Epithelial cell of proximal tubule (primary cell): ENCODE measurements at regions not wholly inside any gene's neighbourhood (a gene's known extent, or its start where the extent isn't known, plus 50 kb on each side); places are given as distances from the start of the nearest gene placed in this dataset.

Experiments used
- DNase-seq: peaks from one replicate; pipeline ENCODE4 v3.0.0-alpha.2; 2011; ENCODE audit warnings: low read depth
- H3K4me3 ChIP-seq: 2 replicates; pipeline ENCODE4 v1.5.1; 2011; ENCODE audit warnings: low read depth, mild to moderate bottlenecking, low read length
- CTCF ChIP-seq: conservative IDR thresholded peaks from 2 replicates; pipeline ENCODE4 v1.5.1; 2012; ENCODE audit warnings: low read depth, mild to moderate bottlenecking, low read length

GRCh38 chr18:38301621-38302020, 736.0 kb upstream of the CELF4 start:
- no peak for TF ChIP-seq CTCF
- H3K4me3 ChIP-seq, result no peak overlapping the region
- DNase-seq, result no peak

DNA sequence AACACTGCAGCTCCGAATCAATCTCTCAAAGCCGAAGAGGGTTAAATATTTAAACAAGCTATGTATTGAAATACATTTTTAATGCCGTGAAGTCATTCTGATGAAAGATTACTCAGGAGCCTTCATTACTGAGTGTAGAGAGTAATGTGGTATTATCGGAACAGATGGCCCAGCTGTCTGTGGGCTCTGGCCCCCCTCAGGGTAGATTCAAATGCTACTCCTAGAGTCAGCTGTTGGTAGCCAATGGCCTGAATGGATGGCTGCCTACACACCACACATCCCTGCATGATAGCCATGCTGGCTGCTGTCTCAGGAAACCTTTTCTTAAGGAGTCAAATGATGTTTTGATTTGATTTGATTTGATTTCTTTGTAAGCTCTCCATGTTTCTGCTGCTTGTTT, 732.3 kb upstream of the CELF4 start:
- no peak overlapping the region for H3K4me3 ChIP-seq
- no peak for TF ChIP-seq CTCF
- no peak for DNase-seq

- H3K4me3 ChIP-seq, result no peak overlapping the region
- no peak for DNase-seq
- TF ChIP-seq CTCF, result no peak
Observed at GRCh38 chr18:38290229-38290628, 724.6 kb upstream of the CELF4 start.

- no peak overlapping the region for H3K4me3 ChIP-seq
- TF ChIP-seq CTCF, result no peak
- no peak for DNase-seq
Observed at GRCh38 chr18:38284972-38285371, 719.4 kb upstream of the CELF4 start.

DNA sequence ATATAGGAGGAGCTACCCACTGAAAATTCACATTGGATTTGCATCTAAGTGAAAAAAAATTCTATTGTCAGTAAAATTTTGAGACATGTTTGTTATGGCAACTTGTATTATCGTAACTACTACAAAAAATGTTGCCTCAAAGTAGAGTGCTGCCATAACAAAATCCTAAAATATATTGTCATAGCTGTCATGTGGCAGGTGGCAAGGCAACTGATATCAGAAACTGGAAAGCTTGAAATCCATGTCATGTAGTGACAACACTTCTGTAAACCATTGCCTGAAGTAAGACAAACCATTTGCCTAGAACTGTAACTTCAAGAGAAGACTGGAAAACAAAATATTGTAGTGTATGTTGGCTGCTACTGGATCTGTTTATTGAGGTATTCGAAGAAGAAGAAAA, 697.5 kb upstream of the CELF4 start:
- DNase-seq, result no peak
- TF ChIP-seq CTCF, result no peak
- no peak overlapping the region for H3K4me3 ChIP-seq

DNA sequence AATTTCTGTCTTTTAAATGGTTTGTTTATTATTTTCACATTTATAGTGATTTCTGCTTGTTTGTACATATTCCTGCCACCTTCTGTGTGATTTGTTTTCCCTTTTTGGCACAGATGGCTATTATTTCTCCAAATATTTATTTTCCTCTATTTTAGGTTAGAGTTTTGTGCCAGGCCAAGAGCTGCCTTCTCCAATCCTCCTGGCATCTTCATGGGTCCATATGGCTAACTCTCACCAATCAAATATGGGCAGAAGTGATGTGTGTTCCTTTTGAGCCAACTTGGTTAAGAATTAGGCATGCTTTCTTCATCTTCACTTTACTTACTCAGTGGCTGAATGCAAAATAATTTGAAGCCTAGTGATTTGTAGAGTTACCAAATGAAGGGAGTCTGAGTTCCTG, 697.1 kb upstream of the CELF4 start:
- H3K4me3 ChIP-seq, result no peak overlapping the region
- DNase-seq, result no peak
- no peak for TF ChIP-seq CTCF

- no peak for TF ChIP-seq CTCF
- no peak for DNase-seq
- H3K4me3 ChIP-seq, result no peak overlapping the region
Observed at GRCh38 chr18:38257661-38258060, 692.1 kb upstream of the CELF4 start.
